Endothelial cell of umbilical vein (primary cell): ENCODE measurements at regions not wholly inside any gene's neighbourhood (a gene's known extent, or its start where the extent isn't known, plus 50 kb on each side); places are given as distances from the start of the nearest gene placed in this dataset.

Source experiments
- BruUV-seq: library from RNA; stranded (reverse); fragments of 400-500 nt; replicated peaks from 2 replicates; lab custom pipeline; 2021; lab: Mats Ljungman, UMichigan
- CTCF ChIA-PET: fragments of 300-600, 350-600 bp; sonication (Branson Sonifier 250); formaldehyde crosslinking; loops from one replicate; lab custom pipeline; 2021; ENCODE audit warnings: antibody characterized with exemption, inconsistent platforms; lab: Charles Lee
- POLR2A ChIA-PET: fragments of 300-600, 350-600 bp; sonication (Branson Sonifier 250); formaldehyde crosslinking; loops from one replicate; lab custom pipeline; 2021; ENCODE audit warnings: antibody characterized with exemption, inconsistent platforms; lab: Charles Lee
- DNase-seq: peaks from one replicate; pipeline ENCODE4 v3.0.0-alpha.2; 2011; ENCODE audit warnings: low read depth, low spot score
- FAIRE-seq: peaks from 2 replicates; lab custom pipeline; 2011; peaks lifted over from hg19 to GRCh38; lab: Jason Lieb, UNC
- H2AFZ ChIP-seq: 2 replicates; pipeline ENCODE4 v1.6.0; 2012; ENCODE audit warnings: low read depth, low read length, control low read depth, inconsistent platforms
- H3K27ac ChIP-seq: 2 replicates; pipeline ENCODE4 v1.5.1; 2011; ENCODE audit warnings: low read depth, mild to moderate bottlenecking, control low read depth, low read length, moderate library complexity; ENCODE audit not compliant: insufficient read depth
- H3K27me3 ChIP-seq, 2 experiments: 2 replicates each; pipeline versions ENCODE4 v1.6.0 to v1.6.1; 2011; ENCODE audit warnings: low read length in 2 of 2, mixed read lengths in 1 of 2; ENCODE audit not compliant: control insufficient read depth in 2 of 2, insufficient read depth in 2 of 2
- H3K36me3 ChIP-seq, 2 experiments: 2 replicates in 1 of 2; 3 replicates in 1 of 2; pipeline ENCODE4 v1.5.1; 2011; ENCODE audit warnings: low read length in 2 of 2, mild to moderate bottlenecking in 1 of 2, moderate library complexity in 1 of 2; ENCODE audit not compliant: control insufficient read depth in 2 of 2, insufficient read depth in 2 of 2; ENCODE audit errors: extremely low read depth in 1 of 2
- H3K4me1 ChIP-seq: 3 replicates; pipeline ENCODE4 v1.5.1; 2011; ENCODE audit warnings: mild to moderate bottlenecking, low read length; ENCODE audit not compliant: control insufficient read depth, insufficient read depth; ENCODE audit errors: extremely low read depth
- H3K4me2 ChIP-seq: 2 replicates; pipeline ENCODE4 v1.6.1; 2011; ENCODE audit warnings: low read length, control low read depth, mixed read lengths; ENCODE audit not compliant: insufficient read depth
- H3K4me3 ChIP-seq, 3 experiments: fragments of 200-600 bp in 1 of 3; sonication (generic), shearing (Covaris generic) in 1 of 3; replicated peaks in 1 of 3; 2 replicates each; pipeline ENCODE4 v1.5.1; 2011 to 2016; ENCODE audit warnings: control low read depth in 3 of 3, low read length in 3 of 3, mild to moderate bottlenecking in 2 of 3, inconsistent platforms in 1 of 3, low read depth in 1 of 3, moderate library complexity in 1 of 3; ENCODE audit not compliant: insufficient read depth in 1 of 3
- H3K79me2 ChIP-seq: 2 replicates; pipeline ENCODE4 v1.6.0; 2012; ENCODE audit warnings: low read length, inconsistent platforms; ENCODE audit not compliant: control insufficient read depth, insufficient read depth
- H3K9ac ChIP-seq: replicated peaks from 2 replicates; pipeline ENCODE3; 2011; ENCODE audit warnings: low read length, control low read depth; ENCODE audit not compliant: insufficient read depth; ENCODE audit errors: extremely low read depth
- H3K9me1 ChIP-seq: replicated peaks from 3 replicates; pipeline ENCODE4 v1.6.0; 2011; ENCODE audit warnings: mild to moderate bottlenecking, low read length; ENCODE audit not compliant: control insufficient read depth, insufficient read depth; ENCODE audit errors: extremely low read depth
- H3K9me3 ChIP-seq: replicated peaks from 2 replicates; pipeline ENCODE4 v1.5.1; 2012; ENCODE audit warnings: low read length, inconsistent platforms; ENCODE audit not compliant: control insufficient read depth, insufficient read depth
- H4K20me1 ChIP-seq: replicated peaks from 2 replicates; pipeline ENCODE3; 2011; ENCODE audit warnings: mild to moderate bottlenecking, low read length; ENCODE audit not compliant: control insufficient read depth, insufficient read depth; ENCODE audit errors: extremely low read depth
- EZH2 ChIP-seq: IDR thresholded peaks from 2 replicates; pipeline ENCODE4 v1.6.1; 2012; ENCODE audit warnings: borderline replicate concordance, low read depth, mild to moderate bottlenecking, moderate library complexity, low read length, inconsistent platforms; ENCODE audit not compliant: severe bottlenecking
- FOS ChIP-seq: IDR thresholded peaks from 2 replicates; pipeline ENCODE4 v1.6.1; 2011; ENCODE audit warnings: mild to moderate bottlenecking, low read length, moderate library complexity, borderline replicate concordance; ENCODE audit not compliant: insufficient read depth
- GATA2 ChIP-seq: IDR thresholded peaks from 2 replicates; pipeline ENCODE4 v1.7.0; 2011; ENCODE audit warnings: low read depth, mild to moderate bottlenecking, moderate library complexity, mixed read lengths, low read length; ENCODE audit not compliant: insufficient read length, insufficient read depth
- JUN ChIP-seq: IDR thresholded peaks from 2 replicates; pipeline ENCODE4 v1.6.1; 2011; ENCODE audit warnings: borderline replicate concordance, low read depth; ENCODE audit not compliant: insufficient read length, insufficient read depth
- MAX ChIP-seq: IDR thresholded peaks from 2 replicates; pipeline ENCODE4 v1.6.1; 2011; ENCODE audit not compliant: insufficient read depth, insufficient read length
- MYC ChIP-seq: IDR thresholded peaks from one replicate; pipeline ENCODE4 v1.6.1; 2011; ENCODE audit warnings: mild to moderate bottlenecking, low read depth, low read length
- POLR2A ChIP-seq: IDR thresholded peaks from 2 replicates; pipeline ENCODE4 v1.6.1; 2012; ENCODE audit warnings: low read depth, mild to moderate bottlenecking, control low read depth, low read length
- POLR2AphosphoS5 ChIP-seq: IDR thresholded peaks from 2 replicates; pipeline ENCODE4 v1.6.1; 2012; ENCODE audit warnings: low read depth, mild to moderate bottlenecking, control low read depth, low read length, moderate library complexity; ENCODE audit not compliant: insufficient read depth
- dilution Hi-C: fragments of 300-500 bp; cut with MboI; formaldehyde crosslinking; loops from one replicate; pipeline ENCODE4 v1.15.0; 2019; ENCODE audit warnings: low sequenced_read_pairs; ENCODE audit not compliant: extremely low pct_ligation_motif_present
- intact Hi-C: fragments of 100-400 bp; cut with micrococcal nuclease; formaldehyde crosslinking; loops from one replicate; pipeline ENCODE4 v1.10.0; 2022
- TF ChIP-seq, protein P1 (sequence below), 2 donors: IDR thresholded peaks; 1 replicate in 1 of 2; 2 replicates in 1 of 2; pipeline ENCODE4 v1.5.1; 2011; ENCODE audit warnings: low read length in 2 of 2, mild to moderate bottlenecking in 2 of 2, moderate library complexity in 2 of 2, control low read depth in 1 of 2, inconsistent platforms in 1 of 2, low read depth in 1 of 2; ENCODE audit not compliant: insufficient read depth in 1 of 2; ENCODE audit errors: extremely low read depth in 1 of 2

GRCh38 chr10:21340331-21340730 lies 185.2 kb downstream of the SKIDA1 start:
- DNase-seq (no peak), FAIRE-seq (no peak)
- ChIA-PET POLR2A (no interaction called here), CTCF (no interaction called here)
- Histone ChIP-seq H3K4me3 (no peak overlapping the region), H3K27ac (no peak overlapping the region), H4K20me1 (no peaks in the 10 kb centered on the region), H3K36me3 (no peaks in the 10 kb centered on the region), H3K27me3 (no peaks in the 10 kb centered on the region), H3K9ac (no peak overlapping the region), H2AFZ (no peak overlapping the region), H3K79me2 (no peaks in the 10 kb centered on the region), H3K4me2 (no peak overlapping the region), H3K9me1 (no peaks in the 10 kb centered on the region), H3K9me3 (no peaks in the 10 kb centered on the region), H3K4me1 (peaks cover 14% of the 10 kb centered on the region)
- intact Hi-C loops: no loop called here
- BruUV-seq: no TSS peak
- dilution Hi-C loops: no loop called here
- TF ChIP-seq, protein P1, sequence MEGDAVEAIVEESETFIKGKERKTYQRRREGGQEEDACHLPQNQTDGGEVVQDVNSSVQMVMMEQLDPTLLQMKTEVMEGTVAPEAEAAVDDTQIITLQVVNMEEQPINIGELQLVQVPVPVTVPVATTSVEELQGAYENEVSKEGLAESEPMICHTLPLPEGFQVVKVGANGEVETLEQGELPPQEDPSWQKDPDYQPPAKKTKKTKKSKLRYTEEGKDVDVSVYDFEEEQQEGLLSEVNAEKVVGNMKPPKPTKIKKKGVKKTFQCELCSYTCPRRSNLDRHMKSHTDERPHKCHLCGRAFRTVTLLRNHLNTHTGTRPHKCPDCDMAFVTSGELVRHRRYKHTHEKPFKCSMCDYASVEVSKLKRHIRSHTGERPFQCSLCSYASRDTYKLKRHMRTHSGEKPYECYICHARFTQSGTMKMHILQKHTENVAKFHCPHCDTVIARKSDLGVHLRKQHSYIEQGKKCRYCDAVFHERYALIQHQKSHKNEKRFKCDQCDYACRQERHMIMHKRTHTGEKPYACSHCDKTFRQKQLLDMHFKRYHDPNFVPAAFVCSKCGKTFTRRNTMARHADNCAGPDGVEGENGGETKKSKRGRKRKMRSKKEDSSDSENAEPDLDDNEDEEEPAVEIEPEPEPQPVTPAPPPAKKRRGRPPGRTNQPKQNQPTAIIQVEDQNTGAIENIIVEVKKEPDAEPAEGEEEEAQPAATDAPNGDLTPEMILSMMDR (IDR thresholded peaks at IDR 0.05; ENCODE audit: extremely low read depth in 1 of 2, insufficient read depth in 1 of 2, low read depth in 1 of 2, low read length in 2 of 2): no peak
- TF ChIP-seq MAX (no peak), GATA2 (no peak), POLR2A (no peak), POLR2AphosphoS5 (no peak), JUN (no peak), MYC (no peak), FOS (no peak), EZH2 (no peak)
